ENCODE measurements at regions not wholly inside any gene's neighbourhood (a gene's known extent, or its start where the extent isn't known, plus 50 kb on each side); places are given as distances from the start of the nearest gene placed in this dataset.

DNA sequence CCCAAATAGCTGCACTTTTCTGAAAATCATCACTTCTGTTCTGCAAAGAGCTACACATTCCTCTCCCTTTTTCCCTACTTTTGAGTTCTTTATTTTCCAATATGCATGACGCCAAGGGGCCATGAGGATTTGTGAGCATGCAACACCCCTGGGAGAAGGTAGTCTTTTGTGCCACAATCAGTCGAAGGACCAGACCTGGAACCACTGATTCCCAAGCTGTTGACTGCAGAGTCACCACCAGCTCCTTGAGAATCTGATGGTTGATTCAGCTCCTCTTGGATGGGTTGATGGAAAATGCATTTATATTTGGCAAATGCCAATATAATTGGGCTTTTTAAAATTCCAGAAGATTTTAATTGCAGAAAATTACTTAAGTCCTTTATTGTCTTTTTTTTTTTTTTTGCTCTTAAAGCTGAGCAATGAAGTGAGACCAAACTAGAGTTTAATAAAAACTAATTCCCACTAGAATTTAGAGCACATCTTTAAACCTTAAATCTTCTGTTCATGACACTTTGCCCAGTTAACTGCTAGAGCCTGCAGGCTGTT lies 554.1 kb downstream of the TNS3 start:
- CTCF ChIA-PET = no interaction called here
- H3K27me3 Mint-ChIP-seq (ENCODE audit: low read depth) = no peaks in the 10 kb centered on the region
- H3K4me1 Mint-ChIP-seq (ENCODE audit: low read depth) = no peaks in the 10 kb centered on the region
- DNase-seq = no peak
- H3K9me3 Mint-ChIP-seq = no peaks in the 10 kb centered on the region
- no peak overlapping the region for H3K4me3 Mint-ChIP-seq
- H3K36me3 Mint-ChIP-seq (ENCODE audit: low read depth) = no peaks in the 10 kb centered on the region
- intact Hi-C loops (cut with micrococcal nuclease) = no loop called here
- no peak overlapping the region for H3K27ac Mint-ChIP-seq

DNA sequence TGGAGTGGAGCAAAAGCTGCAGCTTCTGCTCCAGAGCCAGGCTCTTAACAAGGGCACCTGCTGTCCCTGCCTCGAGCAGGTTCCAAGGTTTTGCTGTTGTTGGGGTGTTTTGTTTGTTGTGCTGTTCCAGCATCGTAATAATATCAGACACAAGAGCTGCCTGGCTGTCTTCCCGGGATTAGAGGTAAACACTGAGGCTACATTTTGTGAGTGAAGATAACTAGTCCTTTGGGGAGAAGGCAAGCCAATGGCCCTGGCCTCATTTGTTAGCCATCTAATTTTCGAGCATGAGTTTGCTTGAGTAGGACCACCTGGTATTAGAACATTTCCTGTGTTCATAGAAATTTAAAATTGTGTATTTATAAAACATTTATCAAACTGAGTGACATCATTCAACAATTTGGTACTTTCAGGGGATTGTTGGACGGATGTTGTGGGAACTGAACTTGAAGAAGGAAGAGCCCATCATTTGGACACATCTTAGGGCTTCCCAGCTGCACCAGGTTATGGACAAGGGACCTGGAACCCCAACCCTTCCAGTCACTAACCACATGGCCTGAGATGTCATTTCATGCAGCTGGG lies 555.0 kb downstream of the TNS3 start:
- no peaks in the 10 kb centered on the region for H3K4me1 Mint-ChIP-seq (ENCODE audit: low read depth)
- no peak for DNase-seq
- no peaks in the 10 kb centered on the region for H3K9me3 Mint-ChIP-seq
- no peak overlapping the region for H3K27ac Mint-ChIP-seq
- CTCF ChIA-PET = no interaction called here
- no peaks in the 10 kb centered on the region for H3K27me3 Mint-ChIP-seq (ENCODE audit: low read depth)
- intact Hi-C loops (cut with micrococcal nuclease) = no loop called here
- H3K4me3 Mint-ChIP-seq = no peak overlapping the region
- H3K36me3 Mint-ChIP-seq (ENCODE audit: low read depth) = no peaks in the 10 kb centered on the region

DNA sequence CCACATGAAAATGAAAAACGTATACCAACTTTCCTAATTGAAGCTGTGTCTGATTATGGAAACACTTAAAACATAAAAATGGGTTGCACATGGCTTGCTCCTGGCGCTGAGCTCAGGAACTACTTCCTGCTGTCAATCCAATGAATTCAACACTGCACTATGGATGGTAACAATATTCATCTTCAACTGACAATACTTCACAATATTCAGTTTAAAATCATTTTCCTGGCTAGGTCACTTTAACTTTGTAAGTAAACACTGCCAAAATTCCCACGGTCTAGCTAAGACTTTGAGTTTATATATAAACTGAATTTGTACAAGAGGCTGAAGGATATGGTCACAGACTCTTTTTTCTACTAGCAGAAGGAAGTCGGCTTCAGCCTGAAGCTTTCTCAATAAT lies 556.9 kb downstream of the TNS3 start:
- no peak overlapping the region for H3K27ac Mint-ChIP-seq
- CTCF ChIA-PET = no interaction called here
- intact Hi-C loops (cut with micrococcal nuclease) = no loop called here

DNA sequence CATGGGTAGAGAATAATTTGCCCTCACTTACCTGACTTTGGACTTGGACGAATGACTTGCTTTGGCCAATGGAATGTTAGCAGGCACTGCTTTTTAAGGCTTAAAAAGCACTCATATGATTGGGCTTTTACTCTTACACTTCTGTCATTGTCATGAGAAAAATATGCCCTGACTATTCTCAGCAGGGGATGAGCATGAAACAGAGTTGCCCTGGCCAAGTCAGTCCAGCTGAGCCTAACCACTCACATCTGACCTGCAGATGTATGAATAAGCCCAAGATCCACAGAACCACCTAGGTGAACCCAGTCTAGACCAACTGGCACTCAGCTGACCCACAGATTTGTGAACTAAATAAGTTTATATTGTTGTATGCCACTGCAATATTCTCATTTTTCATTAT lies 573.5 kb downstream of the TNS3 start:
- Mint-ChIP-seq H3K9me3 (no peaks in the 10 kb centered on the region), H3K36me3 (ENCODE audit: low read depth) (no peaks in the 10 kb centered on the region), H3K4me1 (ENCODE audit: low read depth) (no peaks in the 10 kb centered on the region), H3K4me3 (no peak overlapping the region), H3K27me3 (ENCODE audit: low read depth) (no peaks in the 10 kb centered on the region), H3K27ac (no peak overlapping the region)
- DNase-seq = no peak
- intact Hi-C loops (cut with micrococcal nuclease) = no loop called here
- CTCF ChIA-PET = no interaction called here

More for the DNA sequence above, 556.9 kb downstream of the TNS3 start:
- DNase-seq = no peak
- no peaks in the 10 kb centered on the region for H3K4me1 Mint-ChIP-seq (ENCODE audit: low read depth)
- no peak overlapping the region for H3K4me3 Mint-ChIP-seq
- H3K27me3 Mint-ChIP-seq (ENCODE audit: low read depth) = no peaks in the 10 kb centered on the region
- H3K9me3 Mint-ChIP-seq = no peaks in the 10 kb centered on the region
- H3K36me3 Mint-ChIP-seq (ENCODE audit: low read depth) = no peaks in the 10 kb centered on the region

DNA sequence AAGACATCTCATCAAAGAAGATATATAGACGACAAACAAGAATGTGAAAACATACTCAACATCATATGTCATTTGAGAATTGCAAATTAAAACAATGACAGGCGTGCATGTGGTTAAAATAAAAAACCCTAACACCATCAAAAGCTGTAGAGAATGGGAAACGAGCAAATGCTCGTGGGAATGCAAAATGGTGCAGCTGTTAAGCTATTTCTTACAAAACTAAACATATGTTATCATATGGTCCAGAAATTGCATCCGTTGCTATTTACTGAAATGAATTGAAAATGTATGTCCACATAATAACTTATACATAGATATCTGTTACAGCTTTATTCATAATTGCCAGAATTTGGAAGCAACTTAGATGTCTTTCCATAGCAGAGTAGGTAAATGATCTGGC lies 574.4 kb downstream of the TNS3 start:
- CTCF ChIA-PET = no interaction called here
- no peak overlapping the region for H3K27ac Mint-ChIP-seq
- no peak overlapping the region for H3K4me3 Mint-ChIP-seq
- no peaks in the 10 kb centered on the region for H3K9me3 Mint-ChIP-seq
- DNase-seq = no peak
- no peaks in the 10 kb centered on the region for H3K27me3 Mint-ChIP-seq (ENCODE audit: low read depth)
- no peaks in the 10 kb centered on the region for H3K4me1 Mint-ChIP-seq (ENCODE audit: low read depth)
- H3K36me3 Mint-ChIP-seq (ENCODE audit: low read depth) = no peaks in the 10 kb centered on the region
- intact Hi-C loops (cut with micrococcal nuclease) = no loop called here

DNA sequence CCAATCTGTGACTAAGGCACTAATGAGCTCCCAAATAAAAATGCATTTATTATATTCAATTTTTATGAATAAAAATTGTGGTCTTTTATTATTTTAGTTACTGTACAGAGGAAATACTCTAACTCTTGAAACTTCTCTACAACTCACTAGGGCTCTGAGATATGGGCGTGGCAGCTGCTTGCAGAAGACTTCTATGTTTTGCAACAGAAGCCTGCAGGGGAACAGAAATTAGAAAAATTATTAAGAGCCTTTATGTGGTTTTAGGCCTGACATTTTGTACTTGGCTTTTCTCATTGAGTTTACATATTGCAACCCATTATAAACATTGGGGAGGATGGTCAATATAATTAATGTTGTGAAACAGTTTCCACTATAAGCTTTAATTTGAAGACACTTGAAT lies 581.4 kb downstream of the TNS3 start:
- intact Hi-C loops (cut with micrococcal nuclease) = no loop called here
- DNase-seq = no peak
- no peak overlapping the region for H3K27ac Mint-ChIP-seq
- no peak overlapping the region for H3K4me3 Mint-ChIP-seq
- CTCF ChIA-PET = no interaction called here
- H3K36me3 Mint-ChIP-seq (ENCODE audit: low read depth) = no peaks in the 10 kb centered on the region
- H3K27me3 Mint-ChIP-seq (ENCODE audit: low read depth) = peaks cover 2% of the 10 kb centered on the region
- H3K4me1 Mint-ChIP-seq (ENCODE audit: low read depth) = no peaks in the 10 kb centered on the region
- H3K9me3 Mint-ChIP-seq = no peaks in the 10 kb centered on the region

DNA sequence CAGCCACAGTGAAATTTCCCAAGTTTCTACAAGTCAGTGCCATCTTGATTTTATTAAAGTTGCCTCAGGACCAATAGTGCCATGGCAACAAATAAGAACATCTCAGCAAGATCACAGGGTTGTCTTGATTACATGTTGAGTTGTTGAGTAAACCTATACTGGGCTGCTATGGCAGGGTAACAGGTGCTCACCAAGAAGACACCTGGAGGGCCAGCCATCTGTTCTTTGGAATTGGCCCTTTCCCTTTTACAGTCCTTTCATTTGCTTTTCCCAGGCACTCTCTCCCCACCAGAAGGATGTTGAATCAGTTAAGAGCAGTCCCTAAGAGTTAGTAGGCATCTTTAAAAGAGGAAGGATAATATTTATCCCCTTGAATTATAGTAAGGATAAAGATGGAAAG lies 582.0 kb downstream of the TNS3 start:
- H3K36me3 Mint-ChIP-seq (ENCODE audit: low read depth) = no peaks in the 10 kb centered on the region
- H3K4me1 Mint-ChIP-seq (ENCODE audit: low read depth) = no peaks in the 10 kb centered on the region
- no peaks in the 10 kb centered on the region for H3K9me3 Mint-ChIP-seq
- peaks cover 2% of the 10 kb centered on the region for H3K27me3 Mint-ChIP-seq (ENCODE audit: low read depth)
- no peak overlapping the region for H3K27ac Mint-ChIP-seq
- CTCF ChIA-PET = no interaction called here
- H3K4me3 Mint-ChIP-seq = no peak overlapping the region
- no peak for DNase-seq
- intact Hi-C loops (cut with micrococcal nuclease) = no loop called here

DNA sequence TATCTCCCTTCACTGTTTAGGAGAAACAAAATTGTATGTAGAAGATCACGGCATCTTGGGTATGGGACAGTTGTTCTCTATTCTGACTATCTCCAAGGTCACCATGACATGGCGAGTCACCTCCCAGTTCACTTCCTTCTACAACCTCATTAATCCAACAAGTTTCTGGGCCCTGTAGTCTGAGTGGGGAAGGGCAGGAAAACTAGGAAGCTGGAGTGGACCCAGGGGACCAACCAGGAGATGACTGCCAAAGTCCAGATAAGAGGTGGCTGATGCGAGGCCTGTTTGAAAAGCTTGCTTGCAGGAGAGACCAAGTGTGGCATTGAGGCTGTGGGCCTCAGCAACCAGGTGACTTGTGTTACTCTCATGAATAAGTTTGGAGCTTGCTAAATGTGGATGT lies 584.9 kb downstream of the TNS3 start:
- no peak overlapping the region for H3K4me3 Mint-ChIP-seq
- no peak overlapping the region for H3K27ac Mint-ChIP-seq
- peaks cover under 1% of the 10 kb centered on the region for H3K27me3 Mint-ChIP-seq (ENCODE audit: low read depth)
- H3K36me3 Mint-ChIP-seq (ENCODE audit: low read depth) = no peaks in the 10 kb centered on the region
- no peak for DNase-seq
- no peaks in the 10 kb centered on the region for H3K4me1 Mint-ChIP-seq (ENCODE audit: low read depth)
- CTCF ChIA-PET = no interaction called here
- H3K9me3 Mint-ChIP-seq = no peaks in the 10 kb centered on the region
- intact Hi-C loops (cut with micrococcal nuclease) = no loop called here

DNA sequence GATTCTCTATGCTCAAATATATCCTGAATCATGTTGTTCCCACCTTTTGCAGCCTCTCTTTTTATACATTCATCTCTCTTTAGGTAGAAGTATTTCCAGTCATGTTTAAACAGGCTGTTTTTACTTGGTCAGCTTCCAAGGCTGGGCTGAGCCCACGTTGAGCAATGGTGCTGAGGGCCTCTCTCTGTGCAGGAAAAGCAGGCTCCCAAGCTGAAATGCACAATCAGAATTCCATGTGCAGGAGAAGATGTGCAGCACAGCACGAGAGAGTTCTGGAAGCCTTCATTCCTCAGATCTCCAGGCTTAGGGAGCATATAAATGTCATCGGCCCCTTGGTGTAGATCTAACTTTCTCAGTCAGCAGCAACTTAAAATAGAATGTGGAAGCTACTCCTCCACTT lies 588.5 kb downstream of the TNS3 start:
- H3K9me3 Mint-ChIP-seq = no peaks in the 10 kb centered on the region
- no peaks in the 10 kb centered on the region for H3K4me1 Mint-ChIP-seq (ENCODE audit: low read depth)
- intact Hi-C loops (cut with micrococcal nuclease) = no loop called here
- CTCF ChIA-PET = no interaction called here
- no peak for DNase-seq
- no peak overlapping the region for H3K4me3 Mint-ChIP-seq
- H3K27ac Mint-ChIP-seq = no peak overlapping the region
- no peaks in the 10 kb centered on the region for H3K36me3 Mint-ChIP-seq (ENCODE audit: low read depth)
- H3K27me3 Mint-ChIP-seq (ENCODE audit: low read depth) = no peaks in the 10 kb centered on the region

DNA sequence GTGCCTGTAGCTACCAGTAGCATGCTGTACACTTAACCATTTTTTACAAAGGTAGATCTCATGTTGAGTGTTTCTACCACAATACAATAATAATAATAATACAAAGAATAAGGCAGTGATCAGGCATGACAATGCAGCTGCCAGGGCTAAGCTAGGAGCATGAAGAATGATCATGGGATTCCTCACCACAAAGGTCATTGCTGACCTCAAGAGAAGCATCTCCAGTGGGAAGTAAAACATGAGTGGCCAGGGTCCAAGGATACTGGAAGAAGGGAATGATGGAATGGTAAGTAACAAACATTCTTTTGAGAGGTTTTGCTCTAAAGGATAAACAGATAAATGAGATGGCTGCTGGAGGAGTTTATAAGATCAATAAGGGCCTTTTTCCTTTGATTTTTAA lies 591.1 kb downstream of the TNS3 start:
- no peak overlapping the region for H3K27ac Mint-ChIP-seq
- DNase-seq = no peak
- H3K27me3 Mint-ChIP-seq (ENCODE audit: low read depth) = no peaks in the 10 kb centered on the region
- CTCF ChIA-PET = no interaction called here
- H3K9me3 Mint-ChIP-seq = no peaks in the 10 kb centered on the region
- intact Hi-C loops (cut with micrococcal nuclease) = no loop called here
- no peaks in the 10 kb centered on the region for H3K4me1 Mint-ChIP-seq (ENCODE audit: low read depth)
- H3K4me3 Mint-ChIP-seq = no peak overlapping the region
- H3K36me3 Mint-ChIP-seq (ENCODE audit: low read depth) = no peaks in the 10 kb centered on the region

DNA sequence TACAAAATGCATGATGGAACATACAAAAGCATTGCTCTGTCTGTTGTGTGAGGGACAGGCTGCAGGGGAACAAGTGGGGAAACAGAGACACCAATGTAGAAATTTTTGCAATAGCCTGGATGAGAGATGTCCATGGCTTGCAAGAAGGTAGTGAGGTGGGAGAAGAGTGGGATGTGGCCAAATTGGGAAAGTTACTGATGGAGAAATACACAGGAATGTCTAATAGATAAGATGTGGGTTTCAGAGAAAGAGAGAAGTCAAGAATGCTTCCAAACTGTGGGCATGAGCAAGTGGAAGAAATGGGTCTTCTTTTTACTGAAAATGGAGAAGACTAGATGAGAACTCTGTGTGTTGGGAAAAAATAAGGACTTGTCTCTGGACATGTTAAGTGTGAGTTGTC lies 592.7 kb downstream of the TNS3 start:
- Mint-ChIP-seq H3K27me3 (ENCODE audit: low read depth) (no peaks in the 10 kb centered on the region), H3K4me3 (no peak overlapping the region), H3K4me1 (ENCODE audit: low read depth) (no peaks in the 10 kb centered on the region), H3K27ac (no peak overlapping the region), H3K9me3 (no peaks in the 10 kb centered on the region), H3K36me3 (ENCODE audit: low read depth) (no peaks in the 10 kb centered on the region)
- CTCF ChIA-PET = no interaction called here
- intact Hi-C loops (cut with micrococcal nuclease) = no loop called here
- DNase-seq = no peak

DNA sequence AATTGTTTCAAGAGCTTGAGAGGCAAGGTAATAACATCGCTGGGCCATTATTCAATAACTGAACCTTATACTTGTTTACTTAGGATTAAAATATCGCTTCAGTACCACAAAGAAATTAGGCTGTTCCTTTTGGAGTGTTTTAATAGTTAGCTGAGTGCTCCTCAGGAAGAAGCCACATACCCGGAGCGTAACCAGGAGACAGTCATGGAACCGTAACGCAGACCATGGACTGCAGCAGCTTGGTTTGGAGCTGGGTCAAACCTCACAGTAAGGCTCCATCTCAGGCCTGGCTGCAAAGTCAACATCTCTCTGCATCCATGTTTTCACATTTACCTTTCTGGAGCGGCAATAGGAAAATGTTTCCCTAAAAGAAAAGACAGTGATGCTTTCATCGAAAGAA lies 599.0 kb downstream of the TNS3 start:
- Mint-ChIP-seq H3K36me3 (ENCODE audit: low read depth) (no peaks in the 10 kb centered on the region), H3K4me3 (no peak overlapping the region), H3K27ac (no peak overlapping the region), H3K9me3 (no peaks in the 10 kb centered on the region), H3K4me1 (ENCODE audit: low read depth) (no peaks in the 10 kb centered on the region), H3K27me3 (ENCODE audit: low read depth) (no peaks in the 10 kb centered on the region)
- intact Hi-C loops (cut with micrococcal nuclease) = no loop called here
- CTCF ChIA-PET = no interaction called here
- DNase-seq = no peak

DNA sequence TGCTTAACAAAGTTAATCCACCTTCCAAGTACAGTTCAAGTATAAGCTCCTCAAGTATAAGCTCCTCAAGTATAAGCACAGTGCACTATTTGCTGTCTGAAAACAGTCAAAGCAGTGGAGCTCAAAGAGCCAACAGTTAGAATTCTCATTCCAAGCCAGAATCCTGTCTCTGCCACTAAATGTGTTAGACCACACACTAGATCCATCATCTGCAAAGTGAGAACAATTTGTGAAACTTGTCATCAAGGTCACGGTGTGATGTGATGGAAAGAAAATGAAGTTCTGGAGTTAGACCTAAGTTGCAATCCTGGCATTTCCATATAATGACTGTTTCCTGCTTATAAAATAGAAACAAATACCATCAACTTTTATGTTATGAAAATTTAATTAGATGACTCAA lies 602.5 kb downstream of the TNS3 start:
- H3K27ac Mint-ChIP-seq = no peak overlapping the region
- H3K9me3 Mint-ChIP-seq = no peaks in the 10 kb centered on the region
- DNase-seq = no peak
- H3K27me3 Mint-ChIP-seq (ENCODE audit: low read depth) = no peaks in the 10 kb centered on the region
- H3K4me3 Mint-ChIP-seq = no peak overlapping the region
- no peaks in the 10 kb centered on the region for H3K4me1 Mint-ChIP-seq (ENCODE audit: low read depth)
- CTCF ChIA-PET = no interaction called here
- no peaks in the 10 kb centered on the region for H3K36me3 Mint-ChIP-seq (ENCODE audit: low read depth)
- intact Hi-C loops (cut with micrococcal nuclease) = no loop called here

DNA sequence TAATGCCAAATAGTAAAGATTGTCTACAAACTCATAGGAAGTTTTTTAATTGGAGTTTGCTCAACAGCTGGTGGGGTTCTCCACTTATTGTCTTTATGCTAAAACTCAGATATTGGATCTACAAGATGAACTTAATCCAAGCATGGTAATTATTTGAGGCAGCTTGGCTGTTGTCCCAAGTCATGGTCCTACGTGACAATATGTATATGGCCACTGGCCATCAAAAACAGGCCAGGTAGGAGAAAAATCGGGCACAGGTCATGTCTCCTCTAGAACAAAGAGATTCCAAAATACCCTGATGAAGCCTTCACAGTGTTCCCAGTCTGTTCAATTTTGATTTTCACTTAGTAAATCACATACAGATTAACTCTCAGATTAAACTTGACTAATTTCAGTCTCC lies 606.4 kb downstream of the TNS3 start:
- H3K27ac Mint-ChIP-seq = no peak overlapping the region
- no peak overlapping the region for H3K4me3 Mint-ChIP-seq
- no peaks in the 10 kb centered on the region for H3K9me3 Mint-ChIP-seq
- no peaks in the 10 kb centered on the region for H3K36me3 Mint-ChIP-seq (ENCODE audit: low read depth)
- CTCF ChIA-PET = no interaction called here
- intact Hi-C loops (cut with micrococcal nuclease) = no loop called here
- no peak for DNase-seq
- no peaks in the 10 kb centered on the region for H3K27me3 Mint-ChIP-seq (ENCODE audit: low read depth)
- no peaks in the 10 kb centered on the region for H3K4me1 Mint-ChIP-seq (ENCODE audit: low read depth)

All from activated naive CD4-positive, alpha-beta T cell treated with anti-CD3 and anti-CD28 coated beads for 36 hours (primary cell).